HepG2 (cell line): ENCODE measurements at regions not wholly inside any gene's neighbourhood (a gene's known extent, or its start where the extent isn't known, plus 50 kb on each side); places are given as distances from the start of the nearest gene placed in this dataset.

ENCODE experiments used
- ATAC-seq: fragments of 200-7000 bp; cut with Tn5 transposase; 3 replicates; pipeline ENCODE4 v1.9.1; 2020; ENCODE audit warnings: mild to moderate bottlenecking, moderate library complexity
- BruUV-seq: library from RNA; stranded (reverse); fragments of 400-500 nt; replicated peaks from 2 replicates; lab custom pipeline; 2021; lab: Mats Ljungman, UMichigan
- CTCF ChIA-PET: fragments of 300-600 bp; formaldehyde crosslinking; extraction: SDS; loops from one replicate; lab custom pipeline; 2021; ENCODE audit warnings: low total read pairs, inconsistent platforms, low intra/inter-chr PET ratio; lab: Yijun Ruan, JAX
- POLR2A ChIA-PET: fragments of 350-600 bp; sonication (Branson Sonifier 250); formaldehyde crosslinking; loops from one replicate; lab custom pipeline; 2020; ENCODE audit warnings: antibody characterized with exemption, inconsistent platforms; lab: Yijun Ruan, JAX
- DNase-seq: peaks from one replicate; pipeline ENCODE4 v3.0.0-alpha.2; 2015; ENCODE audit warnings: low spot score
- FAIRE-seq: peaks from 3 replicates; lab custom pipeline; 2011; peaks lifted over from hg19 to GRCh38; lab: Jason Lieb, UNC
- H2AFZ ChIP-seq: one replicate; pipeline ENCODE4 v1.6.1; 2011; ENCODE audit warnings: low read length, inconsistent platforms
- H3K27ac ChIP-seq: fragments of 300-600 bp; 3 replicates; pipeline ENCODE4 v1.8.0; 2011; ENCODE audit warnings: mixed run types, mild to moderate bottlenecking, mixed read lengths, low read length, inconsistent platforms; ENCODE audit not compliant: insufficient read depth; ENCODE audit errors: extremely low read length
- H3K27me3 ChIP-seq, 2 experiments: fragments of 200-600 bp in 1 of 2; 2 replicates in 1 of 2; 3 replicates in 1 of 2; pipeline versions ENCODE4 v1.6.0 to v1.8.0; 2011; ENCODE audit warnings: low read length in 2 of 2, mild to moderate bottlenecking in 2 of 2, moderate library complexity in 2 of 2, inconsistent platforms in 1 of 2; ENCODE audit not compliant: insufficient read depth in 2 of 2, control insufficient read depth in 1 of 2
- H3K36me3 ChIP-seq, 2 experiments: fragments of 200-600 bp in 1 of 2; replicated peaks in 1 of 2; 2 replicates in 1 of 2; 3 replicates in 1 of 2; pipeline versions ENCODE4 v1.5.1 to v1.8.0; 2011; ENCODE audit warnings: low read length in 2 of 2, inconsistent platforms in 1 of 2; ENCODE audit not compliant: insufficient read depth in 2 of 2, control insufficient read depth in 1 of 2
- H3K4me1 ChIP-seq: 2 replicates; pipeline ENCODE4 v1.5.1; 2012; ENCODE audit warnings: low read length, inconsistent platforms; ENCODE audit not compliant: insufficient read depth
- H3K4me2 ChIP-seq: 2 replicates; pipeline ENCODE4 v1.6.0; 2011; ENCODE audit warnings: low read depth, low read length, inconsistent platforms
- H3K4me3 ChIP-seq, 3 experiments: fragments of 200-600 bp in 1 of 3; sonication (generic), shearing (Covaris generic) in 1 of 3; replicated peaks in 1 of 3; 2 replicates each; pipeline ENCODE4 v1.5.1; 2011 to 2016; ENCODE audit warnings: low read length in 3 of 3, inconsistent platforms in 2 of 3, low read depth in 2 of 3, mild to moderate bottlenecking in 2 of 3, control low read depth in 1 of 3, mixed read lengths in 1 of 3; ENCODE audit not compliant: insufficient read depth in 1 of 3
- H3K79me2 ChIP-seq: one replicate; pipeline ENCODE4 v1.6.1; 2011; ENCODE audit warnings: low read length, inconsistent platforms; ENCODE audit not compliant: insufficient read depth
- H3K9ac ChIP-seq: 2 replicates; pipeline ENCODE4 v1.6.0; 2011; ENCODE audit warnings: mild to moderate bottlenecking, low read depth, low read length, inconsistent platforms; ENCODE audit not compliant: insufficient read depth
- H3K9me3 ChIP-seq: 2 replicates; pipeline ENCODE4 v1.5.1; 2012; ENCODE audit warnings: mild to moderate bottlenecking, low read length
- H4K20me1 ChIP-seq: 2 replicates; pipeline ENCODE4 v1.6.0; 2011; ENCODE audit warnings: inconsistent platforms, mild to moderate bottlenecking, low read length, moderate library complexity; ENCODE audit not compliant: insufficient read depth
- CTCF ChIP-seq: sonication (generic); formaldehyde crosslinking; IDR thresholded peaks from 2 replicates; pipeline ENCODE4 v1.5.0; 2020; ENCODE audit warnings: mild to moderate bottlenecking, missing genetic modification reagents, moderate library complexity
- HNF4A ChIP-seq: sonication (generic); formaldehyde crosslinking; IDR thresholded peaks from 2 replicates; pipeline ENCODE4 v1.4.0; 2020; ENCODE audit warnings: missing genetic modification reagents
- RARA ChIP-seq: IDR thresholded peaks from 2 replicates; pipeline ENCODE4 v1.6.1; 2016; ENCODE audit warnings: missing genetic modification reagents, missing compliant biosample characterization
- USF2 ChIP-seq, 2 experiments: sonication (generic) in 1 of 2; formaldehyde crosslinking in 1 of 2; IDR thresholded peaks; 2 replicates each; pipeline versions ENCODE4 v1.5.1 to v1.6.1; 2011 to 2020; ENCODE audit warnings: borderline replicate concordance in 1 of 2, low read depth in 1 of 2, low read length in 1 of 2, mild to moderate bottlenecking in 1 of 2, missing genetic modification reagents in 1 of 2, moderate library complexity in 1 of 2
- ZNF512B ChIP-seq: sonication (generic); formaldehyde crosslinking; IDR thresholded peaks from 2 replicates; pipeline ENCODE4 v1.5.1; 2020; ENCODE audit warnings: missing genetic modification reagents, mild to moderate bottlenecking, borderline replicate concordance
- ZNF784 ChIP-seq: sonication (generic); formaldehyde crosslinking; IDR thresholded peaks from 2 replicates; pipeline ENCODE4 v1.5.1; 2020; ENCODE audit warnings: missing genetic modification reagents, mild to moderate bottlenecking, borderline replicate concordance
- WGBS: methylation state at CpG from one replicate; pipeline ENCODE4 v1.1.6; 2017; ENCODE audit warnings: low lambda C conversion rate; 5-methylcytosine and 5-hydroxymethylcytosine counted together
- in situ Hi-C: cut with HindIII; loops from 2 replicates; pipeline ENCODE4 v1.10.0; 2017; ENCODE audit warnings: low pct_unique_long_range_greater_than_20kb; ENCODE audit not compliant: extremely low pct_ligation_motif_present
- intact Hi-C: fragments of 100-400 bp; cut with micrococcal nuclease; formaldehyde crosslinking; loops from one replicate; pipeline ENCODE4 v1.10.0; 2022; ENCODE audit not compliant: unreplicated experiment

- Histone ChIP-seq H3K4me3 (no peak overlapping the region), H3K36me3 (no peaks in the 10 kb centered on the region), H3K27me3 (no peaks in the 10 kb centered on the region), H3K4me2 (no peak overlapping the region), H2AFZ (no peak overlapping the region), H4K20me1 (no peaks in the 10 kb centered on the region), H3K9me3 (peaks cover 8% of the 10 kb centered on the region; the same call in 1 of the 2 replicates), H3K79me2 (no peaks in the 10 kb centered on the region), H3K9ac (no peak overlapping the region), H3K27ac (no peak overlapping the region), H3K4me1 (no peaks in the 10 kb centered on the region)
- WGBS, result 0% methylated on average over 1 of the region's 1 CpG
- DNase-seq (no peak), FAIRE-seq (no peak), ATAC-seq (no peak)
- BruUV-seq, result no TSS peak
- in situ Hi-C loops (no loop called here), intact Hi-C loops (no loop called here)
- POLR2A ChIA-PET, result no interaction called here
- CTCF ChIA-PET, result no interaction called here
- no peak for TF ChIP-seq ZNF784 (CRISPR knock-in tag)
- peak; percentile 47 for TF ChIP-seq HNF4A (CRISPR knock-in tag)
These were observed 107.6 kb upstream of the CPEB2 start for GRCh38 chr4:14894392-14895292.

- H2AFZ ChIP-seq, result no peak overlapping the region
- no peak overlapping the region for H3K4me2 ChIP-seq
- POLR2A ChIA-PET, result no interaction called here
- 0% methylated on average over 2 of the region's 2 CpGs for WGBS
- BruUV-seq, result no TSS peak
- peaks cover 8% of the 10 kb centered on the region; the same call in 1 of the 2 replicates for H3K9me3 ChIP-seq
- H3K27ac ChIP-seq, result no peak overlapping the region
- H3K4me3 ChIP-seq, result no peak overlapping the region
- H4K20me1 ChIP-seq, result no peaks in the 10 kb centered on the region
- in situ Hi-C loops (no loop called here), intact Hi-C loops (no loop called here)
- H3K27me3 ChIP-seq, result no peaks in the 10 kb centered on the region
- H3K4me1 ChIP-seq, result no peaks in the 10 kb centered on the region
- no peaks in the 10 kb centered on the region for H3K36me3 ChIP-seq
- H3K79me2 ChIP-seq, result no peaks in the 10 kb centered on the region
- H3K9ac ChIP-seq, result no peak overlapping the region
- FAIRE-seq (no peak), ATAC-seq (no peak), DNase-seq (no peak)
- CTCF ChIA-PET, result no interaction called here
- no peak for TF ChIP-seq RARA
- no peak for TF ChIP-seq USF2 (IDR thresholded peaks at IDR 0.05; ENCODE audit: low read depth, low read length)
- TF ChIP-seq USF2 (CRISPR knock-in tag; IDR thresholded peaks at IDR 0.05; ENCODE audit: borderline replicate concordance), result no peak
- TF ChIP-seq ZNF512B (CRISPR knock-in tag), result no peak
- no peak for TF ChIP-seq CTCF (CRISPR knock-in tag)
These were observed 105.6 kb upstream of the CPEB2 start for GRCh38 chr4:14896656-14897175.
